PC-9 (cell line): ENCODE measurements at regions not wholly inside any gene's neighbourhood (a gene's known extent, or its start where the extent isn't known, plus 50 kb on each side); places are given as distances from the start of the nearest gene placed in this dataset.

ENCODE experiments used
- EZH2 ChIP-seq: fragments of 200-600 bp; sonication (generic); IDR thresholded peaks from 2 replicates; pipeline ENCODE4 v1.8.0; 2017; ENCODE audit warnings: antibody characterized with exemption, low read depth
- TF ChIP-seq, protein P1 (sequence below): fragments of 200-600 bp; sonication (generic); conservative IDR thresholded peaks from 2 replicates; pipeline ENCODE4 v1.6.1; 2017; ENCODE audit warnings: mixed run types, antibody characterized with exemption, mild to moderate bottlenecking, moderate library complexity

- TF ChIP-seq, protein P1, sequence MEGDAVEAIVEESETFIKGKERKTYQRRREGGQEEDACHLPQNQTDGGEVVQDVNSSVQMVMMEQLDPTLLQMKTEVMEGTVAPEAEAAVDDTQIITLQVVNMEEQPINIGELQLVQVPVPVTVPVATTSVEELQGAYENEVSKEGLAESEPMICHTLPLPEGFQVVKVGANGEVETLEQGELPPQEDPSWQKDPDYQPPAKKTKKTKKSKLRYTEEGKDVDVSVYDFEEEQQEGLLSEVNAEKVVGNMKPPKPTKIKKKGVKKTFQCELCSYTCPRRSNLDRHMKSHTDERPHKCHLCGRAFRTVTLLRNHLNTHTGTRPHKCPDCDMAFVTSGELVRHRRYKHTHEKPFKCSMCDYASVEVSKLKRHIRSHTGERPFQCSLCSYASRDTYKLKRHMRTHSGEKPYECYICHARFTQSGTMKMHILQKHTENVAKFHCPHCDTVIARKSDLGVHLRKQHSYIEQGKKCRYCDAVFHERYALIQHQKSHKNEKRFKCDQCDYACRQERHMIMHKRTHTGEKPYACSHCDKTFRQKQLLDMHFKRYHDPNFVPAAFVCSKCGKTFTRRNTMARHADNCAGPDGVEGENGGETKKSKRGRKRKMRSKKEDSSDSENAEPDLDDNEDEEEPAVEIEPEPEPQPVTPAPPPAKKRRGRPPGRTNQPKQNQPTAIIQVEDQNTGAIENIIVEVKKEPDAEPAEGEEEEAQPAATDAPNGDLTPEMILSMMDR: no peak
- no peak for TF ChIP-seq EZH2
Observed at GRCh38 chr2:188065386-188065785, 226.3 kb upstream of the GULP1 start.
